Hepatocyte (in vitro differentiated cells): ENCODE measurements at regions not wholly inside any gene's neighbourhood (a gene's known extent, or its start where the extent isn't known, plus 50 kb on each side); places are given as distances from the start of the nearest gene placed in this dataset.

ENCODE experiments used
- CTCF ChIP-seq: fragments of 200-600 bp; sonication (generic); IDR thresholded peaks from 2 replicates; pipeline ENCODE4 v1.5.1; 2016; ENCODE audit warnings: antibody characterized with exemption, mild to moderate bottlenecking; ENCODE audit not compliant: poor library complexity
- EZH2phosphoT487 ChIP-seq: fragments of 200-600 bp; sonication (generic); IDR thresholded peaks from one replicate; pipeline ENCODE4 v1.6.1; 2018; ENCODE audit warnings: antibody characterized with exemption, mild to moderate bottlenecking, low read depth, moderate library complexity; ENCODE audit not compliant: unreplicated experiment, severe bottlenecking

- TF ChIP-seq CTCF: no peak
- no peak for TF ChIP-seq EZH2phosphoT487
Measured at GRCh38 chrX:25650216-25650820, 487.8 kb upstream of the MAGEB18 start.
